ENCODE measurements at regions not wholly inside any gene's neighbourhood (a gene's known extent, or its start where the extent isn't known, plus 50 kb on each side); places are given as distances from the start of the nearest gene placed in this dataset.

- TF ChIP-seq POLR2A (IDR thresholded peaks at IDR 0.05): no peak
- TF ChIP-seq, protein P1, sequence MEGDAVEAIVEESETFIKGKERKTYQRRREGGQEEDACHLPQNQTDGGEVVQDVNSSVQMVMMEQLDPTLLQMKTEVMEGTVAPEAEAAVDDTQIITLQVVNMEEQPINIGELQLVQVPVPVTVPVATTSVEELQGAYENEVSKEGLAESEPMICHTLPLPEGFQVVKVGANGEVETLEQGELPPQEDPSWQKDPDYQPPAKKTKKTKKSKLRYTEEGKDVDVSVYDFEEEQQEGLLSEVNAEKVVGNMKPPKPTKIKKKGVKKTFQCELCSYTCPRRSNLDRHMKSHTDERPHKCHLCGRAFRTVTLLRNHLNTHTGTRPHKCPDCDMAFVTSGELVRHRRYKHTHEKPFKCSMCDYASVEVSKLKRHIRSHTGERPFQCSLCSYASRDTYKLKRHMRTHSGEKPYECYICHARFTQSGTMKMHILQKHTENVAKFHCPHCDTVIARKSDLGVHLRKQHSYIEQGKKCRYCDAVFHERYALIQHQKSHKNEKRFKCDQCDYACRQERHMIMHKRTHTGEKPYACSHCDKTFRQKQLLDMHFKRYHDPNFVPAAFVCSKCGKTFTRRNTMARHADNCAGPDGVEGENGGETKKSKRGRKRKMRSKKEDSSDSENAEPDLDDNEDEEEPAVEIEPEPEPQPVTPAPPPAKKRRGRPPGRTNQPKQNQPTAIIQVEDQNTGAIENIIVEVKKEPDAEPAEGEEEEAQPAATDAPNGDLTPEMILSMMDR (IDR thresholded peaks at IDR 0.05): no peak
Observed at GRCh38 chr2:58364098-58364497, 123.0 kb upstream of the FANCL start.
